ENCODE measurements at regions not wholly inside any gene's neighbourhood (a gene's known extent, or its start where the extent isn't known, plus 50 kb on each side); places are given as distances from the start of the nearest gene placed in this dataset.

DNA sequence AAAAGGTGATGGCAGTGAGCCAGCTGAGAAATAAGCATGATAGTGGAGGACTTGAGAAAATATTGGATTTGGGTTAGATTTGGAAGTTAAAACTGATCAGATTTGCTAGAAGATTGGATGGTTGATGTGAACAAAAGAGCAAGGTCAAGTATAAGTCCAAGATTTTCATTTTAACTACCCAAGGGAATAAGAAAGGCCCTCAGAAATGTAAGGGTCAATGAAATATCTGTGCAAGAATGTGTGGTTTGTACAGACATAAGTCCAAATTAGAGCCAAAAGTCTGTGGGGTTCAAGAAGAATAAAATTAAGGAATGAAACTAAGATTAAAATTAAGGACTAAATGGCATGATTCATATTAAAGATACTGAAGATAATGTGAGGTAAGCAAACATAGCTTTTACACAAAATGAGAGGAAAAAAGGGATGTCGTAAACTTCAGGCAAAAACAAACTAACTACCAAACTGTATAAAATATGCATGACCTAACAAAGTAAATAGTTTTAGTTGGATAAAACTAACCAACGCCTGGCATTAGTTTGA is 78.4 kb upstream of the CACNA2D1 start:
- H3K4me3 ChIP-seq (ENCODE audit: low read length, poor library complexity, severe bottlenecking), result no peak overlapping the region
- no peaks in the 10 kb centered on the region for H4K20me1 ChIP-seq (ENCODE audit: insufficient read depth, low read length, poor library complexity, severe bottlenecking)
- no peak overlapping the region for H3K9ac ChIP-seq (ENCODE audit: low read depth, low read length, poor library complexity, severe bottlenecking)
- no peaks in the 10 kb centered on the region for H3K79me2 ChIP-seq (ENCODE audit: insufficient read depth, low read length)
- no peaks in the 10 kb centered on the region for H3K36me3 ChIP-seq (ENCODE audit: insufficient read depth, low read length)
- H3K4me2 ChIP-seq (ENCODE audit: low read depth, low read length, poor library complexity, severe bottlenecking), result no peak overlapping the region
- H3K4me1 ChIP-seq (ENCODE audit: insufficient read depth, low read length, poor library complexity, severe bottlenecking), result no peaks in the 10 kb centered on the region
- H2AFZ ChIP-seq (ENCODE audit: low read length), result no peak overlapping the region
- H3F3A ChIP-seq (ENCODE audit: low read depth), result no peaks in the 10 kb centered on the region
- no peak for TF ChIP-seq EZH2phosphoT487 (IDR thresholded peaks at IDR 0.05; ENCODE audit: borderline replicate concordance)
- TF ChIP-seq, protein P1, sequence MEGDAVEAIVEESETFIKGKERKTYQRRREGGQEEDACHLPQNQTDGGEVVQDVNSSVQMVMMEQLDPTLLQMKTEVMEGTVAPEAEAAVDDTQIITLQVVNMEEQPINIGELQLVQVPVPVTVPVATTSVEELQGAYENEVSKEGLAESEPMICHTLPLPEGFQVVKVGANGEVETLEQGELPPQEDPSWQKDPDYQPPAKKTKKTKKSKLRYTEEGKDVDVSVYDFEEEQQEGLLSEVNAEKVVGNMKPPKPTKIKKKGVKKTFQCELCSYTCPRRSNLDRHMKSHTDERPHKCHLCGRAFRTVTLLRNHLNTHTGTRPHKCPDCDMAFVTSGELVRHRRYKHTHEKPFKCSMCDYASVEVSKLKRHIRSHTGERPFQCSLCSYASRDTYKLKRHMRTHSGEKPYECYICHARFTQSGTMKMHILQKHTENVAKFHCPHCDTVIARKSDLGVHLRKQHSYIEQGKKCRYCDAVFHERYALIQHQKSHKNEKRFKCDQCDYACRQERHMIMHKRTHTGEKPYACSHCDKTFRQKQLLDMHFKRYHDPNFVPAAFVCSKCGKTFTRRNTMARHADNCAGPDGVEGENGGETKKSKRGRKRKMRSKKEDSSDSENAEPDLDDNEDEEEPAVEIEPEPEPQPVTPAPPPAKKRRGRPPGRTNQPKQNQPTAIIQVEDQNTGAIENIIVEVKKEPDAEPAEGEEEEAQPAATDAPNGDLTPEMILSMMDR (conservative IDR thresholded peaks at IDR 0.05; ENCODE audit: low read length), result no peak
- H3K27me3 ChIP-seq (ENCODE audit: insufficient read depth, low read length, poor library complexity, severe bottlenecking), result no peaks in the 10 kb centered on the region
- H3K9me3 ChIP-seq (ENCODE audit: insufficient read depth, low read depth, low read length), result no peaks in the 10 kb centered on the region
- H3K9me2 ChIP-seq (replicated peaks; ENCODE audit: low read depth, low read length), result no peaks in the 10 kb centered on the region

DNA sequence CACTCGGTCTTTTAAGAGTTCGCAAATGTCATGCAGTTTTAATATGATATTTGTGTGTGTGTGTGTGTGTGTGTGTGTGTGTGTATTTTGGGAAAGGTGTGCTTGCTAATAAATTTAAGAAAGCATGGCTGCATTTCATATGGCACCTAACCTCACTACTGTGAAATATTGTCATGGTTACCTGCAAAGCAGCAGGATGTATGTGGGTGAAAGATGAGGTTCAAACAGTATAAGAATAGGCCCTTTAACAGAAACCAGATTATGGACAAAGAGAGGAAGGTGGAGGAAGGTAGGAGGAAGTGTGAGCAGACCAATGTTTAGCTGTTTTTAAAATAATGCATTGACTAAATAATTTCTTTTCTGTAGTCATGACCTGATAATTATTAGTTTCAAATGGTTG is 73.5 kb upstream of the CACNA2D1 start:
- Histone ChIP-seq H3K4me1 (ENCODE audit: insufficient read depth, low read length, poor library complexity, severe bottlenecking) (no peaks in the 10 kb centered on the region), H3K9me2 (replicated peaks; ENCODE audit: low read depth, low read length) (no peaks in the 10 kb centered on the region), H3K9ac (ENCODE audit: low read depth, low read length, poor library complexity, severe bottlenecking) (no peak overlapping the region), H4K20me1 (ENCODE audit: insufficient read depth, low read length, poor library complexity, severe bottlenecking) (no peaks in the 10 kb centered on the region), H3K4me3 (ENCODE audit: low read length, poor library complexity, severe bottlenecking) (no peak overlapping the region), H3K9me3 (ENCODE audit: insufficient read depth, low read depth, low read length) (no peaks in the 10 kb centered on the region), H2AFZ (ENCODE audit: low read length) (no peak overlapping the region), H3F3A (ENCODE audit: low read depth) (no peaks in the 10 kb centered on the region), H3K4me2 (ENCODE audit: low read depth, low read length, poor library complexity, severe bottlenecking) (no peak overlapping the region), H3K79me2 (ENCODE audit: insufficient read depth, low read length) (no peaks in the 10 kb centered on the region), H3K27me3 (ENCODE audit: insufficient read depth, low read length, poor library complexity, severe bottlenecking) (no peaks in the 10 kb centered on the region), H3K36me3 (ENCODE audit: insufficient read depth, low read length) (no peaks in the 10 kb centered on the region)
- TF ChIP-seq, protein P1 (conservative IDR thresholded peaks at IDR 0.05; ENCODE audit: low read length), result no peak
- no peak for TF ChIP-seq EZH2phosphoT487 (IDR thresholded peaks at IDR 0.05; ENCODE audit: borderline replicate concordance)

DNA sequence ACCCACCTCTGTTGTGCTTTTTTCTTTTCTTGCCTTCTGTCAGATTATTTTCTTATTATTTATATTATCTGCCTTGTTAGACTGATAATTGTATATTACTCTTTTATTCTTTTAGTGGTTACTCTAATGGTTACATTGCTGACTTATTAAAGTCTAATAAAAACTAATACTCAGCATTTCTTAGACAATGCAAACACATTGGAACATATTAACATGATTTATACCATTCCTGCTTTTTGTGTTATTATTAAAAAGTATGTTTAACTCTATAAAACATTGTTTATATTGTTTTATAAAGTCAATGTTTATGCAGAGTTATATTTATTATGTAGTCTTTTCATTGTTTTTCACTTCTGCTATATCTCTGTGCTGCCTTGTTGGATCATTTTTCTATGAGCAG is 68.0 kb upstream of the CACNA2D1 start:
- Histone ChIP-seq H3K27me3 (ENCODE audit: insufficient read depth, low read length, poor library complexity, severe bottlenecking) (no peaks in the 10 kb centered on the region), H3K9ac (ENCODE audit: low read depth, low read length, poor library complexity, severe bottlenecking) (no peak overlapping the region), H3K9me3 (ENCODE audit: insufficient read depth, low read depth, low read length) (no peaks in the 10 kb centered on the region), H4K20me1 (ENCODE audit: insufficient read depth, low read length, poor library complexity, severe bottlenecking) (no peaks in the 10 kb centered on the region), H3K4me1 (ENCODE audit: insufficient read depth, low read length, poor library complexity, severe bottlenecking) (no peaks in the 10 kb centered on the region), H3F3A (ENCODE audit: low read depth) (no peaks in the 10 kb centered on the region), H3K4me2 (ENCODE audit: low read depth, low read length, poor library complexity, severe bottlenecking) (no peak overlapping the region), H3K79me2 (ENCODE audit: insufficient read depth, low read length) (no peaks in the 10 kb centered on the region), H3K36me3 (ENCODE audit: insufficient read depth, low read length) (no peaks in the 10 kb centered on the region), H2AFZ (ENCODE audit: low read length) (no peak overlapping the region), H3K4me3 (ENCODE audit: low read length, poor library complexity, severe bottlenecking) (no peak overlapping the region), H3K9me2 (replicated peaks; ENCODE audit: low read depth, low read length) (no peaks in the 10 kb centered on the region)
- no peak for TF ChIP-seq EZH2phosphoT487 (IDR thresholded peaks at IDR 0.05; ENCODE audit: borderline replicate concordance)
- TF ChIP-seq, protein P1 (conservative IDR thresholded peaks at IDR 0.05; ENCODE audit: low read length), result no peak
